H1 (cell line): ENCODE measurements at regions not wholly inside any gene's neighbourhood (a gene's known extent, or its start where the extent isn't known, plus 50 kb on each side); places are given as distances from the start of the nearest gene placed in this dataset.

Experiments used
- BACH1 ChIP-seq: IDR thresholded peaks from 2 replicates; pipeline ENCODE4 v1.6.1; 2012; ENCODE audit warnings: low read length, improper control_type of control experiment
- BRCA1 ChIP-seq: IDR thresholded peaks from 2 replicates; pipeline ENCODE4 v1.6.1; 2012; ENCODE audit warnings: low read depth, low read length, improper control_type of control experiment
- CHD1 ChIP-seq: IDR thresholded peaks from 2 replicates; pipeline ENCODE4 v1.6.1; 2012; ENCODE audit warnings: low read depth, low read length, improper control_type of control experiment
- CHD2 ChIP-seq: IDR thresholded peaks from 2 replicates; pipeline ENCODE4 v1.6.1; 2012; ENCODE audit warnings: low read length, improper control_type of control experiment
- CREB1 ChIP-seq: IDR thresholded peaks from 2 replicates; pipeline ENCODE4 v1.6.1; 2012; ENCODE audit warnings: inconsistent platforms
- FOSL1 ChIP-seq: IDR thresholded peaks from 2 replicates; pipeline ENCODE4 v1.6.1; 2011; ENCODE audit warnings: mild to moderate bottlenecking, low read depth, low read length, moderate library complexity; ENCODE audit not compliant: insufficient read depth
- KDM1A ChIP-seq: fragments of 200-600, 300-600 bp; sonication (generic); IDR thresholded peaks from 2 replicates; pipeline ENCODE4 v1.7.1; 2016; ENCODE audit warnings: mild to moderate bottlenecking, low read length, borderline replicate concordance
- NRF1 ChIP-seq: IDR thresholded peaks from 2 replicates; pipeline ENCODE4 v1.6.1; 2011; ENCODE audit warnings: mild to moderate bottlenecking, low read depth, low read length, improper control_type of control experiment
- RNF2 ChIP-seq: fragments of 200-900, 300-1000 bp; sonication (generic); IDR thresholded peaks from 2 replicates; pipeline ENCODE4 v1.7.1; 2016; ENCODE audit warnings: borderline replicate concordance, low read depth, mild to moderate bottlenecking, antibody characterized with exemption, low read length; ENCODE audit not compliant: poor library complexity, severe bottlenecking; ENCODE audit errors: missing control alignments
- SP1 ChIP-seq: IDR thresholded peaks from 2 replicates; pipeline ENCODE4 v1.6.1; 2011; ENCODE audit warnings: low read depth, low read length
- TCF12 ChIP-seq: IDR thresholded peaks from 2 replicates; pipeline ENCODE4 v1.6.1; 2011; ENCODE audit warnings: low read depth, mild to moderate bottlenecking, low read length
- TF ChIP-seq, protein P1 (sequence below): fragments of 300-600 bp; sonication (generic); IDR thresholded peaks from 2 replicates; pipeline ENCODE4 v1.7.1; 2012; ENCODE audit warnings: low read length, moderate library complexity, mild to moderate bottlenecking, inconsistent platforms; ENCODE audit not compliant: insufficient replicate concordance

DNA sequence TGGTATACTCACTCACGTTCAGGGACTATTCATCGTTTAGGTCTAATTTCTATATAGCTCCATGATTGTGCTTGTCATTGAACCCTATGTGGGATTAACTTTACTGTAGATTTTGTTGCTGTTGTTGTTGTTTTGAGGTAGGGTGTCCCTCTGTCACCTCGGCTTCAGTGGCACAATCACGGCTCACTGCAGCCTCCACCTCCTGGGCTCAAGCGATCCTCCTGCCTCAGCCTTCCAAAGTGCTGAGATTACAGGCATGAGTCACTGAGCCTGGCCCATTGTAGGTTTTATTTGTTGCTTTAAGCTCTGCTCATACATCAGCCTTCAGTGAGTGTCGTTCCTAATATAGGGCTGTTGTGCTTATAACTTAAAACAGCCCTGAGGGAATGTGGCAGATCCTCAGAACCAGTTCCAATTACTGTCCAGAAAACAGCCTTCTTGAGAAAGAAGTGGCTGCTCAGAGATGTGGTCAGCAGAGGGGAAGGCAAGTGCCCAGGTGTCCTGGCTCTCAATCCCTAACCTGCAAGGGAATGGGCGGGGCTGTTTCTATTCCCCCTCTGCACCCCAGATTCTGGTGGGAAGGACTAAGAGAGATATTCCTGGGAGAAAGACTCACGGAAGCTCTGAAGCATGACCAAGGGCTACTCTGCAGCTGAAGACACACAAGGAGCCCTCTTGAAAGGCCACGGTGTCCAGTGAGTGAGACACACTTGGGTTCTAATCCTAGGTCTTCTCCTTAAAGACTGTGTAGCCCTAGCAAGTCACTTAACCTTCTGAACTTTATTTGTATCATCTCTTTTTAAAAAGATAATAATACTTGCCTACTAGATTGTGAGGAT, 79.6 kb upstream of the LCLAT1 start (continued):
- TF ChIP-seq, protein P1, sequence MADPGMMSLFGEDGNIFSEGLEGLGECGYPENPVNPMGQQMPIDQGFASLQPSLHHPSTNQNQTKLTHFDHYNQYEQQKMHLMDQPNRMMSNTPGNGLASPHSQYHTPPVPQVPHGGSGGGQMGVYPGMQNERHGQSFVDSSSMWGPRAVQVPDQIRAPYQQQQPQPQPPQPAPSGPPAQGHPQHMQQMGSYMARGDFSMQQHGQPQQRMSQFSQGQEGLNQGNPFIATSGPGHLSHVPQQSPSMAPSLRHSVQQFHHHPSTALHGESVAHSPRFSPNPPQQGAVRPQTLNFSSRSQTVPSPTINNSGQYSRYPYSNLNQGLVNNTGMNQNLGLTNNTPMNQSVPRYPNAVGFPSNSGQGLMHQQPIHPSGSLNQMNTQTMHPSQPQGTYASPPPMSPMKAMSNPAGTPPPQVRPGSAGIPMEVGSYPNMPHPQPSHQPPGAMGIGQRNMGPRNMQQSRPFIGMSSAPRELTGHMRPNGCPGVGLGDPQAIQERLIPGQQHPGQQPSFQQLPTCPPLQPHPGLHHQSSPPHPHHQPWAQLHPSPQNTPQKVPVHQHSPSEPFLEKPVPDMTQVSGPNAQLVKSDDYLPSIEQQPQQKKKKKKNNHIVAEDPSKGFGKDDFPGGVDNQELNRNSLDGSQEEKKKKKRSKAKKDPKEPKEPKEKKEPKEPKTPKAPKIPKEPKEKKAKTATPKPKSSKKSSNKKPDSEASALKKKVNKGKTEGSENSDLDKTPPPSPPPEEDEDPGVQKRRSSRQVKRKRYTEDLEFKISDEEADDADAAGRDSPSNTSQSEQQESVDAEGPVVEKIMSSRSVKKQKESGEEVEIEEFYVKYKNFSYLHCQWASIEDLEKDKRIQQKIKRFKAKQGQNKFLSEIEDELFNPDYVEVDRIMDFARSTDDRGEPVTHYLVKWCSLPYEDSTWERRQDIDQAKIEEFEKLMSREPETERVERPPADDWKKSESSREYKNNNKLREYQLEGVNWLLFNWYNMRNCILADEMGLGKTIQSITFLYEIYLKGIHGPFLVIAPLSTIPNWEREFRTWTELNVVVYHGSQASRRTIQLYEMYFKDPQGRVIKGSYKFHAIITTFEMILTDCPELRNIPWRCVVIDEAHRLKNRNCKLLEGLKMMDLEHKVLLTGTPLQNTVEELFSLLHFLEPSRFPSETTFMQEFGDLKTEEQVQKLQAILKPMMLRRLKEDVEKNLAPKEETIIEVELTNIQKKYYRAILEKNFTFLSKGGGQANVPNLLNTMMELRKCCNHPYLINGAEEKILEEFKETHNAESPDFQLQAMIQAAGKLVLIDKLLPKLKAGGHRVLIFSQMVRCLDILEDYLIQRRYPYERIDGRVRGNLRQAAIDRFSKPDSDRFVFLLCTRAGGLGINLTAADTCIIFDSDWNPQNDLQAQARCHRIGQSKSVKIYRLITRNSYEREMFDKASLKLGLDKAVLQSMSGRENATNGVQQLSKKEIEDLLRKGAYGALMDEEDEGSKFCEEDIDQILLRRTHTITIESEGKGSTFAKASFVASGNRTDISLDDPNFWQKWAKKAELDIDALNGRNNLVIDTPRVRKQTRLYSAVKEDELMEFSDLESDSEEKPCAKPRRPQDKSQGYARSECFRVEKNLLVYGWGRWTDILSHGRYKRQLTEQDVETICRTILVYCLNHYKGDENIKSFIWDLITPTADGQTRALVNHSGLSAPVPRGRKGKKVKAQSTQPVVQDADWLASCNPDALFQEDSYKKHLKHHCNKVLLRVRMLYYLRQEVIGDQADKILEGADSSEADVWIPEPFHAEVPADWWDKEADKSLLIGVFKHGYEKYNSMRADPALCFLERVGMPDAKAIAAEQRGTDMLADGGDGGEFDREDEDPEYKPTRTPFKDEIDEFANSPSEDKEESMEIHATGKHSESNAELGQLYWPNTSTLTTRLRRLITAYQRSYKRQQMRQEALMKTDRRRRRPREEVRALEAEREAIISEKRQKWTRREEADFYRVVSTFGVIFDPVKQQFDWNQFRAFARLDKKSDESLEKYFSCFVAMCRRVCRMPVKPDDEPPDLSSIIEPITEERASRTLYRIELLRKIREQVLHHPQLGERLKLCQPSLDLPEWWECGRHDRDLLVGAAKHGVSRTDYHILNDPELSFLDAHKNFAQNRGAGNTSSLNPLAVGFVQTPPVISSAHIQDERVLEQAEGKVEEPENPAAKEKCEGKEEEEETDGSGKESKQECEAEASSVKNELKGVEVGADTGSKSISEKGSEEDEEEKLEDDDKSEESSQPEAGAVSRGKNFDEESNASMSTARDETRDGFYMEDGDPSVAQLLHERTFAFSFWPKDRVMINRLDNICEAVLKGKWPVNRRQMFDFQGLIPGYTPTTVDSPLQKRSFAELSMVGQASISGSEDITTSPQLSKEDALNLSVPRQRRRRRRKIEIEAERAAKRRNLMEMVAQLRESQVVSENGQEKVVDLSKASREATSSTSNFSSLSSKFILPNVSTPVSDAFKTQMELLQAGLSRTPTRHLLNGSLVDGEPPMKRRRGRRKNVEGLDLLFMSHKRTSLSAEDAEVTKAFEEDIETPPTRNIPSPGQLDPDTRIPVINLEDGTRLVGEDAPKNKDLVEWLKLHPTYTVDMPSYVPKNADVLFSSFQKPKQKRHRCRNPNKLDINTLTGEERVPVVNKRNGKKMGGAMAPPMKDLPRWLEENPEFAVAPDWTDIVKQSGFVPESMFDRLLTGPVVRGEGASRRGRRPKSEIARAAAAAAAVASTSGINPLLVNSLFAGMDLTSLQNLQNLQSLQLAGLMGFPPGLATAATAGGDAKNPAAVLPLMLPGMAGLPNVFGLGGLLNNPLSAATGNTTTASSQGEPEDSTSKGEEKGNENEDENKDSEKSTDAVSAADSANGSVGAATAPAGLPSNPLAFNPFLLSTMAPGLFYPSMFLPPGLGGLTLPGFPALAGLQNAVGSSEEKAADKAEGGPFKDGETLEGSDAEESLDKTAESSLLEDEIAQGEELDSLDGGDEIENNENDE: no peak
- TF ChIP-seq NRF1: no peak
- TF ChIP-seq FOSL1: no peak
- no peak for TF ChIP-seq KDM1A
- TF ChIP-seq CHD2: no peak
- TF ChIP-seq CREB1: no peak
- TF ChIP-seq CHD1: no peak
- no peak for TF ChIP-seq SP1
- TF ChIP-seq BACH1: no peak
- TF ChIP-seq TCF12: no peak
- no peak for TF ChIP-seq BRCA1
- TF ChIP-seq RNF2: no peak
